B cell (primary cell): ENCODE measurements at regions not wholly inside any gene's neighbourhood (a gene's known extent, or its start where the extent isn't known, plus 50 kb on each side); places are given as distances from the start of the nearest gene placed in this dataset.

Experiments used
- ATAC-seq: fragments of 200-7000 bp; cut with Tn5 transposase; one replicate; pipeline ENCODE4 v1.10.0; 2021; ENCODE audit warnings: low read depth, mild to moderate bottlenecking, moderate number of reproducible peaks, moderate library complexity
- CTCF ChIA-PET: fragments of 350-600 bp; sonication (Branson Sonifier 250); formaldehyde crosslinking; loops from one replicate; lab custom pipeline; 2021; ENCODE audit warnings: antibody characterized with exemption, inconsistent platforms; lab: Charles Lee
- POLR2A ChIA-PET: fragments of 350-600 bp; sonication (Branson Sonifier 250); formaldehyde crosslinking; loops from one replicate; lab custom pipeline; 2021; ENCODE audit warnings: antibody characterized with exemption; lab: Charles Lee
- DNase-seq: peaks from one replicate; pipeline ENCODE4 v3.0.0; 2013
- H2AFZ ChIP-seq: 2 replicates; pipeline ENCODE4 v1.6.1; 2012; ENCODE audit warnings: mild to moderate bottlenecking, low read depth, low read length; ENCODE audit not compliant: insufficient read depth, poor library complexity, severe bottlenecking
- H3K27ac ChIP-seq, 2 donors: 1 replicate in 1 of 2; 2 replicates in 1 of 2; pipeline ENCODE4 v1.5.1; 2012 to 2013; ENCODE audit warnings: low read length in 2 of 2, mild to moderate bottlenecking in 2 of 2, moderate library complexity in 1 of 2
- H3K27me3 ChIP-seq, 4 experiments: fragments of 200-600 bp in 1 of 4; sonication (generic) in 1 of 4; replicated peaks in 1 of 4; 1 replicate in 2 of 4; 2 replicates in 2 of 4; pipeline versions ENCODE4 v1.6.1 to v1.7.0; 2013 to 2016; ENCODE audit warnings: low read length in 3 of 4, mild to moderate bottlenecking in 2 of 4, mixed read lengths in 1 of 4, moderate library complexity in 1 of 4; ENCODE audit not compliant: insufficient read depth in 4 of 4, control insufficient read depth in 3 of 4; ENCODE audit errors: control extremely low read depth in 1 of 4
- H3K36me3 ChIP-seq, 2 experiments: replicated peaks in 1 of 2; 1 replicate in 1 of 2; 2 replicates in 1 of 2; pipeline versions ENCODE4 v1.6.1 to v1.7.1; 2013; ENCODE audit warnings: low read length in 1 of 2; ENCODE audit not compliant: insufficient read depth in 2 of 2, control insufficient read depth in 1 of 2; ENCODE audit errors: control extremely low read depth in 1 of 2, extremely low read depth in 1 of 2
- H3K4me1 ChIP-seq, 2 donors: fragments of 200-600 bp in 1 of 2; sonication (generic) in 1 of 2; 1 replicate in 1 of 2; 2 replicates in 1 of 2; pipeline versions ENCODE4 v1.5.1 to v1.6.1; 2013 to 2017; ENCODE audit warnings: low read length in 2 of 2; ENCODE audit not compliant: control insufficient read depth in 2 of 2, insufficient read depth in 2 of 2
- H3K4me2 ChIP-seq: replicated peaks from 2 replicates; pipeline ENCODE3; 2012; ENCODE audit warnings: mild to moderate bottlenecking, low read depth, low read length; ENCODE audit not compliant: poor library complexity, severe bottlenecking
- H3K4me3 ChIP-seq, 5 experiments: fragments of 200-600 bp in 1 of 5; sonication (generic) in 1 of 5; 1 replicate in 3 of 5; 2 replicates in 2 of 5; pipeline versions ENCODE4 v1.5.1 to v1.7.0; 2011 to 2016; ENCODE audit warnings: low read length in 4 of 5, mild to moderate bottlenecking in 4 of 5, low read depth in 2 of 5, control low read depth in 1 of 5, moderate library complexity in 1 of 5; ENCODE audit not compliant: insufficient read depth in 1 of 5; ENCODE audit errors: control extremely low read depth in 1 of 5, extremely low read depth in 1 of 5
- H3K79me2 ChIP-seq: fragments of 200-600 bp; sonication (generic); one replicate; pipeline ENCODE4 v1.6.0; 2016; ENCODE audit warnings: low read length; ENCODE audit not compliant: control insufficient read depth, insufficient read depth
- H3K9ac ChIP-seq: fragments of 200-600 bp; sonication (generic); 2 replicates; pipeline ENCODE4 v1.6.1; 2017; ENCODE audit warnings: mild to moderate bottlenecking, low read length, moderate library complexity
- H3K9me3 ChIP-seq, 3 donors: one replicate each; pipeline versions ENCODE4 v1.6.1 to v1.7.1; 2013; ENCODE audit warnings: low read length in 2 of 3; ENCODE audit not compliant: control insufficient read depth in 2 of 3, insufficient read depth in 1 of 3; ENCODE audit errors: control extremely low read depth in 1 of 3
- H4K20me1 ChIP-seq: 2 replicates; pipeline ENCODE4 v1.6.0; 2012; ENCODE audit warnings: mild to moderate bottlenecking, low read length; ENCODE audit not compliant: insufficient read depth, control insufficient read depth, poor library complexity, severe bottlenecking
- H3K27ac Mint-ChIP-seq: one replicate; pipeline ENCODE4 v1.8.0; 2021; ENCODE audit warnings: mixed read lengths
- H3K27me3 Mint-ChIP-seq: one replicate; pipeline ENCODE4 v1.8.0; 2021; ENCODE audit warnings: mixed read lengths
- H3K4me1 Mint-ChIP-seq: one replicate; pipeline ENCODE4 v1.8.0; 2021; ENCODE audit warnings: mixed read lengths
- H3K4me3 Mint-ChIP-seq: one replicate; pipeline ENCODE4 v1.8.0; 2021; ENCODE audit warnings: mixed read lengths
- H3K9me3 Mint-ChIP-seq: one replicate; pipeline ENCODE4 v1.8.0; 2022; ENCODE audit warnings: mixed read lengths; ENCODE audit not compliant: insufficient read depth
- CTCF ChIP-seq: fragments of 200-600 bp; IDR thresholded peaks from one replicate; pipeline ENCODE4 v1.8.0; 2022; ENCODE audit warnings: antibody characterized with exemption, mild to moderate bottlenecking
- EZH2 ChIP-seq: IDR thresholded peaks from 2 replicates; pipeline ENCODE4 v1.6.1; 2012; ENCODE audit warnings: borderline replicate concordance, low read depth, mild to moderate bottlenecking, moderate library complexity, low read length; ENCODE audit not compliant: insufficient read depth, poor library complexity, severe bottlenecking
- WGBS: methylation state at CpG from one replicate; pipeline ENCODE4 v1.1.5; 2013; ENCODE audit warnings: missing lambda C conversion rate; ENCODE audit not compliant: insufficient coverage; 5-methylcytosine and 5-hydroxymethylcytosine counted together
- intact Hi-C: fragments of 100-400 bp; cut with micrococcal nuclease; formaldehyde crosslinking; loops from one replicate; pipeline ENCODE4 v1.10.0; 2022

DNA sequence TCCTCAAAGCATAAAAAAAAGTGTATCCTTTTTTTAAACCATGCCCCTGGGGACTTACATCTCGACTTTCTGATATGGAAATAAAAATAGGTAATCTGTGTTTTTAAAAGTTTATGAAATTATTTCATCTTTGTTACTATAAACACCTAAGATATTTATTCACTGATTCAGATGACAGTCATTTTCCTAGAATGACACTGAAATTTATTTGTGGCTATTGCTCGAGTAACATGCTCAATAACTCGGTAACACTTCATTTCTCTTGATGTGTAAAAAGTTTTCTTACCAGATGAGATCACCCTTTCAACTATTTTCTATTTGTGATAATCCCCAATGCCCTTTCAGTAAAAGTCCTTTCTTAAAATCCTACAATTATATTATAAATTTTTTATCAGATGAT is 495.8 kb downstream of the TTLL7 start:
- Histone ChIP-seq H2AFZ (no peak overlapping the region), H3K9me3 (peaks cover 0 to 2% (median 0%) of the 10 kb centered on the region in 3 donors), H3K27me3 (no peaks in the 10 kb centered on the region), H3K4me2 (no peak overlapping the region), H3K36me3 (no peaks in the 10 kb centered on the region), H4K20me1 (no peaks in the 10 kb centered on the region), H3K4me1 (peaks cover 11 to 62% of the 10 kb centered on the region in 2 donors), H3K27ac (no peak overlapping the region), H3K9ac (no peak overlapping the region), H3K79me2 (no peaks in the 10 kb centered on the region), H3K4me3 (no peak overlapping the region)
- intact Hi-C loops: loop anchor here (10.0 kb wide), 2 partner anchors 262 to 362 kb away; no protein-coding TSS in a partner anchor
- no peak overlapping the region for H3K4me3 Mint-ChIP-seq
- no CpG with 5 or more reads among the region's 3 CpGs for WGBS
- H3K9me3 Mint-ChIP-seq: no peaks in the 10 kb centered on the region
- ChIA-PET CTCF (no interaction called here), POLR2A (no interaction called here)
- H3K27ac Mint-ChIP-seq: no peak overlapping the region
- ATAC-seq (no peak), DNase-seq (no peak)
- H3K27me3 Mint-ChIP-seq: no peaks in the 10 kb centered on the region
- peaks cover 54% of the 10 kb centered on the region for H3K4me1 Mint-ChIP-seq
- no peak for TF ChIP-seq EZH2
- TF ChIP-seq CTCF: no peak

DNA sequence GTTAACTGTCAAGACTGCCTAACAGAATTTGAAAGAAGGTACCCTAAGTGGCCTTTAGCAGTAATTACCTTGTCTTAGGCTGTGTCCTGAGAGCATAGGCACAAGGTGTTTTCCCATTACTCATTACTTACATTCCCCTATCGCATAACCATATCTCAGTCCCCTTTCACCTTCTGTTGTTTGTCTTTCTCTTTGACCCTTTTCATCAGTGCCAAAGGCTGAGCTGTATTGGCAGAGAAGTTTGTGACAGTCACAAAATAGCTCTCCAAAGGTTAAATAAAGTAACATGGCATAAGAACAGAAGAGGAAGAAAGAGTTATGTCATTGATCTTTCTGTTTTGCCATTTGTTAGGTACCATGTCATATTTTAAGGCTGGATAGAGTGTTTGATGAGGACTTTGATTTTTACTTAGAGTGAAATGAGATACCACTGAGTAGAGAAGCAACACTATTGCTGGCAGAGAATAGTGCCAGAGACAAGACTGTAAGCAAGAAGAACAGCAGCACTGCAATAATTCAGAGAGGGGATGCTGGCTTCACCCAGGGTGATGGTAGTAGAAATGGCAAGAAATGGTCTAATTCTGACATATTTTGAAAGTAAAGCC is 497.8 kb downstream of the TTLL7 start:
- Mint-ChIP-seq H3K27ac (peak overlapping the region; percentile 55), H3K9me3 (no peaks in the 10 kb centered on the region), H3K4me3 (peak overlapping the region; percentile 31), H3K4me1 (peaks cover 57% of the 10 kb centered on the region), H3K27me3 (no peaks in the 10 kb centered on the region)
- H3K9me3 ChIP-seq: peaks cover 0 to 2% (median 0%) of the 10 kb centered on the region in 3 donors
- TF ChIP-seq EZH2 (no peak), CTCF (no peak)
- no peaks in the 10 kb centered on the region for H4K20me1 ChIP-seq
- ChIA-PET POLR2A (no interaction called here), CTCF (no interaction called here)
- peak overlapping the region; percentile 43 for H2AFZ ChIP-seq
- H3K27me3 ChIP-seq: no peaks in the 10 kb centered on the region
- peak overlapping the region; percentile 17 for H3K4me2 ChIP-seq
- H3K27ac ChIP-seq: peak overlapping the region in 1 of 2 donors; percentile 75
- no peaks in the 10 kb centered on the region for H3K79me2 ChIP-seq
- H3K36me3 ChIP-seq: no peaks in the 10 kb centered on the region
- no peak overlapping the region for H3K9ac ChIP-seq
- ATAC-seq (peak; percentile 61), DNase-seq (no peak)
- peaks cover 9 to 67% of the 10 kb centered on the region in 2 donors for H3K4me1 ChIP-seq
- intact Hi-C loops: loop anchor here (10.0 kb wide), 2 partner anchors 264 to 364 kb away; no protein-coding TSS in a partner anchor
- WGBS: no CpG with 5 or more reads among the region's 1 CpG
- no peak overlapping the region for H3K4me3 ChIP-seq
